ENCODE measurements at regions not wholly inside any gene's neighbourhood (a gene's known extent, or its start where the extent isn't known, plus 50 kb on each side); places are given as distances from the start of the nearest gene placed in this dataset.
"Not testable (repeated sequence)": the region's sequence is repeated elsewhere in the genome, so short reads cannot be mapped to it uniquely, and the experiment has no call there.

- intact Hi-C loops (cut with DNase I) = no loop called here
- Histone ChIP-seq H3K4me1 (no peaks in the 10 kb centered on the region), H3K4me3 (no peak overlapping the region), H3K36me3 (no peaks in the 10 kb centered on the region), H3K27me3 (no peaks in the 10 kb centered on the region), H3K27ac (no peak overlapping the region), H3K9me3 (no peaks in the 10 kb centered on the region)
- no peak for DNase-seq (ENCODE audit: extremely low spot score in 2 of 2)
- TF ChIP-seq POLR2AphosphoS5 (IDR thresholded peaks at IDR 0.05; ENCODE audit: insufficient read depth in 1 of 2, low read depth in 1 of 2) = no peak
- TF ChIP-seq CTCF (IDR thresholded peaks at IDR 0.05) = no peak
Observed at GRCh38 chr20:12229891-12230290, 312.2 kb downstream of the BTBD3 start.

GRCh38 chr20:12237772-12238171 is 320.1 kb downstream of the BTBD3 start:
- DNase-seq (ENCODE audit: extremely low spot score in 2 of 2) = no peak
- Histone ChIP-seq H3K9me3 (no peaks in the 10 kb centered on the region), H3K4me3 (no peak overlapping the region), H3K27ac (no peak overlapping the region), H3K27me3 (no peaks in the 10 kb centered on the region), H3K4me1 (no peaks in the 10 kb centered on the region), H3K36me3 (no peaks in the 10 kb centered on the region)
- no peak for TF ChIP-seq CTCF (IDR thresholded peaks at IDR 0.05)
- intact Hi-C loops (cut with DNase I) = no loop called here

GRCh38 chr20:12241065-12241464 is 323.4 kb downstream of the BTBD3 start:
- TF ChIP-seq POLR2A (IDR thresholded peaks at IDR 0.05) = no peak
- TF ChIP-seq POLR2AphosphoS5 (IDR thresholded peaks at IDR 0.05; ENCODE audit: insufficient read depth in 1 of 2, low read depth in 1 of 2) = no peak
- TF ChIP-seq CTCF (IDR thresholded peaks at IDR 0.05) = no peak
- intact Hi-C loops (cut with DNase I) = no loop called here
- DNase-seq (ENCODE audit: extremely low spot score in 2 of 2) = no peak
- H3K4me3 ChIP-seq = no peak overlapping the region
- no peak overlapping the region for H3K27ac ChIP-seq
- no peaks in the 10 kb centered on the region for H3K9me3 ChIP-seq
- H3K4me1 ChIP-seq = no peaks in the 10 kb centered on the region
- no peaks in the 10 kb centered on the region for H3K27me3 ChIP-seq
- H3K36me3 ChIP-seq = no peaks in the 10 kb centered on the region

GRCh38 chr20:12243327-12243726 is 325.6 kb downstream of the BTBD3 start:
- no peak for DNase-seq (ENCODE audit: extremely low spot score in 2 of 2)
- intact Hi-C loops (cut with DNase I) = no loop called here
- no peaks in the 10 kb centered on the region for H3K9me3 ChIP-seq
- H3K4me1 ChIP-seq = no peaks in the 10 kb centered on the region
- TF ChIP-seq POLR2AphosphoS5 (IDR thresholded peaks at IDR 0.05; ENCODE audit: insufficient read depth in 1 of 2, low read depth in 1 of 2) (no peak), POLR2A (IDR thresholded peaks at IDR 0.05) (no peak), CTCF (IDR thresholded peaks at IDR 0.05) (no peak)
- no peak overlapping the region for H3K27ac ChIP-seq
- no peaks in the 10 kb centered on the region for H3K36me3 ChIP-seq
- no peaks in the 10 kb centered on the region for H3K27me3 ChIP-seq
- no peak overlapping the region for H3K4me3 ChIP-seq

GRCh38 chr20:12248481-12248880 is 330.8 kb downstream of the BTBD3 start:
- no peaks in the 10 kb centered on the region for H3K9me3 ChIP-seq
- no peak overlapping the region for H3K27ac ChIP-seq
- DNase-seq (ENCODE audit: extremely low spot score in 2 of 2) = no peak
- intact Hi-C loops (cut with DNase I) = no loop called here
- no peaks in the 10 kb centered on the region for H3K36me3 ChIP-seq
- no peak for TF ChIP-seq POLR2A (IDR thresholded peaks at IDR 0.05)
- no peak for TF ChIP-seq CTCF (IDR thresholded peaks at IDR 0.05)
- no peak overlapping the region for H3K4me3 ChIP-seq
- no peaks in the 10 kb centered on the region for H3K4me1 ChIP-seq
- H3K27me3 ChIP-seq = no peaks in the 10 kb centered on the region

GRCh38 chr20:12250661-12251060 is 333.0 kb downstream of the BTBD3 start:
- DNase-seq (ENCODE audit: extremely low spot score in 2 of 2); H3K4me3 ChIP-seq; intact Hi-C loops (cut with DNase I); H3K9me3 ChIP-seq; H3K36me3 ChIP-seq; H3K4me1 ChIP-seq; H3K27me3 ChIP-seq; H3K27ac ChIP-seq: not testable (repeated sequence)

All from vagina (tissue), 2 donors.